CD4-positive, CD25-positive, alpha-beta regulatory T cell (primary cell): ENCODE measurements at regions not wholly inside any gene's neighbourhood (a gene's known extent, or its start where the extent isn't known, plus 50 kb on each side); places are given as distances from the start of the nearest gene placed in this dataset.
"Not testable (repeated sequence)": the region's sequence is repeated elsewhere in the genome, so short reads cannot be mapped to it uniquely, and the experiment has no call there.

ENCODE experiments used
- ATAC-seq, 2 donors: fragments of 150-1000 bp; cut with Tn5 transposase; one replicate each; pipeline ENCODE4 v1.10.0; 2021; ENCODE audit warnings: low read depth in 2 of 2, moderate number of reproducible peaks in 2 of 2, moderate library complexity in 1 of 2
- DNase-seq, 3 donors: peaks; one replicate each; pipeline versions ENCODE4 v3.0.0 to v3.0.0-alpha.2; 2012 to 2022; ENCODE audit warnings: mixed read lengths in 1 of 3
- H3K27ac ChIP-seq: one replicate; pipeline ENCODE4 v1.7.0; 2013; ENCODE audit warnings: mild to moderate bottlenecking, low read length; ENCODE audit not compliant: insufficient read depth, poor library complexity, severe bottlenecking
- H3K27me3 ChIP-seq: one replicate; pipeline ENCODE4 v1.7.0; 2013; ENCODE audit warnings: low read length; ENCODE audit not compliant: control insufficient read depth, insufficient read depth
- H3K36me3 ChIP-seq: one replicate; pipeline ENCODE4 v1.7.0; 2013; ENCODE audit warnings: mild to moderate bottlenecking, low read length, moderate library complexity; ENCODE audit not compliant: control insufficient read depth, insufficient read depth
- H3K4me1 ChIP-seq: 2 replicates; pipeline ENCODE4 v1.7.0; 2013; ENCODE audit warnings: mild to moderate bottlenecking, low read length; ENCODE audit not compliant: insufficient read depth, control insufficient read depth, poor library complexity, severe bottlenecking
- H3K4me3 ChIP-seq: one replicate; pipeline ENCODE4 v1.7.0; 2013; ENCODE audit warnings: low read depth, mild to moderate bottlenecking, low read length, moderate library complexity
- H3K9me3 ChIP-seq, 2 experiments: 1 replicate in 1 of 2; 2 replicates in 1 of 2; pipeline ENCODE4 v1.7.0; 2013; ENCODE audit warnings: low read length in 2 of 2, mild to moderate bottlenecking in 1 of 2, moderate library complexity in 1 of 2; ENCODE audit not compliant: control insufficient read depth in 2 of 2
- H3K27ac Mint-ChIP-seq, 3 donors: one replicate each; pipeline ENCODE4 v1.8.0; 2020 to 2022; ENCODE audit warnings: mild to moderate bottlenecking in 3 of 3, mixed read lengths in 3 of 3, moderate library complexity in 2 of 3
- H3K27me3 Mint-ChIP-seq: one replicate; pipeline ENCODE4 v1.8.0; 2022; ENCODE audit warnings: mild to moderate bottlenecking, mixed read lengths
- H3K36me3 Mint-ChIP-seq: one replicate; pipeline ENCODE4 v1.8.0; 2020; ENCODE audit warnings: mixed read lengths
- H3K4me1 Mint-ChIP-seq, 4 donors: one replicate each; pipeline ENCODE4 v1.8.0; 2020 to 2022; ENCODE audit warnings: mixed read lengths in 4 of 4, mild to moderate bottlenecking in 1 of 4
- H3K4me3 Mint-ChIP-seq, 4 donors: one replicate each; pipeline ENCODE4 v1.8.0; 2020 to 2022; ENCODE audit warnings: mild to moderate bottlenecking in 4 of 4, mixed read lengths in 4 of 4, moderate library complexity in 3 of 4
- H3K9me3 Mint-ChIP-seq, 7 donors: one replicate each; pipeline ENCODE4 v1.8.0; 2020 to 2022; ENCODE audit warnings: mixed read lengths in 7 of 7, mild to moderate bottlenecking in 3 of 7, moderate library complexity in 2 of 7

GRCh38 chr3:153050978-153051377 is 111.0 kb upstream of the RAP2B start:
- H3K4me1 Mint-ChIP-seq, result no peaks in the 10 kb centered on the region

GRCh38 chr3:153051427-153052095 is 110.5 kb upstream of the RAP2B start:
- no peaks in the 10 kb centered on the region for H3K27me3 ChIP-seq
- no peak overlapping the region for H3K27ac ChIP-seq
- no peaks in the 10 kb centered on the region for H3K4me1 Mint-ChIP-seq
- ATAC-seq, result no peak
- peak overlapping the region in 1 of 3 donors; percentile 54 for H3K27ac Mint-ChIP-seq
- no peak overlapping the region for H3K4me3 ChIP-seq
- H3K4me3 Mint-ChIP-seq, result no peak overlapping the region
- peaks cover 9% of the 10 kb centered on the region for H3K27me3 Mint-ChIP-seq
- no peaks in the 10 kb centered on the region for H3K4me1 ChIP-seq
- H3K36me3 Mint-ChIP-seq, result no peaks in the 10 kb centered on the region
- H3K9me3 ChIP-seq, result no peaks in the 10 kb centered on the region
- DNase-seq, result no peak
- H3K36me3 ChIP-seq, result no peaks in the 10 kb centered on the region
- no peaks in the 10 kb centered on the region for H3K9me3 Mint-ChIP-seq

More at GRCh38 chr3:153050978-153051377, 111.0 kb upstream of the RAP2B start:
- Histone ChIP-seq H3K4me1 (no peaks in the 10 kb centered on the region), H3K36me3 (no peaks in the 10 kb centered on the region), H3K9me3 (no peaks in the 10 kb centered on the region), H3K4me3 (no peak overlapping the region), H3K27me3 (no peaks in the 10 kb centered on the region), H3K27ac (no peak overlapping the region)
- Mint-ChIP-seq H3K27me3 (peaks cover 9% of the 10 kb centered on the region), H3K9me3 (no peaks in the 10 kb centered on the region), H3K4me3 (no peak overlapping the region), H3K36me3 (no peaks in the 10 kb centered on the region), H3K27ac (no peak overlapping the region)
- no peak for ATAC-seq
- DNase-seq, result no peak

GRCh38 chr3:153052096-153052460 is 109.9 kb upstream of the RAP2B start:
- DNase-seq (no peak), ATAC-seq (no peak)
- Histone ChIP-seq H3K27me3 (no peaks in the 10 kb centered on the region), H3K4me3 (no peak overlapping the region), H3K27ac (no peak overlapping the region), H3K36me3 (no peaks in the 10 kb centered on the region), H3K4me1 (no peaks in the 10 kb centered on the region), H3K9me3 (no peaks in the 10 kb centered on the region)
- Mint-ChIP-seq H3K27me3 (peaks cover 9% of the 10 kb centered on the region), H3K4me3 (no peak overlapping the region), H3K4me1 (no peaks in the 10 kb centered on the region), H3K27ac (no peak overlapping the region), H3K9me3 (no peaks in the 10 kb centered on the region), H3K36me3 (no peaks in the 10 kb centered on the region)

- Mint-ChIP-seq H3K4me1 (no peaks in the 10 kb centered on the region), H3K27me3 (peaks cover 10% of the 10 kb centered on the region), H3K9me3 (no peaks in the 10 kb centered on the region), H3K4me3 (no peak overlapping the region), H3K36me3 (no peaks in the 10 kb centered on the region), H3K27ac (no peak overlapping the region)
- Histone ChIP-seq H3K9me3 (no peaks in the 10 kb centered on the region), H3K27me3 (no peaks in the 10 kb centered on the region), H3K4me3 (no peak overlapping the region), H3K36me3 (no peaks in the 10 kb centered on the region), H3K27ac (no peak overlapping the region), H3K4me1 (no peaks in the 10 kb centered on the region)
- no peak for DNase-seq
- ATAC-seq, result no peak
These were observed 106.8 kb upstream of the RAP2B start for GRCh38 chr3:153055217-153055616.

GRCh38 chr3:153055779-153056178 is 106.2 kb upstream of the RAP2B start:
- ATAC-seq, result no peak
- Mint-ChIP-seq H3K27ac (no peak overlapping the region), H3K36me3 (no peaks in the 10 kb centered on the region), H3K27me3 (peaks cover 10% of the 10 kb centered on the region), H3K9me3 (no peaks in the 10 kb centered on the region), H3K4me1 (no peaks in the 10 kb centered on the region), H3K4me3 (no peak overlapping the region)
- DNase-seq, result no peak
- no peaks in the 10 kb centered on the region for H3K4me1 ChIP-seq
- H3K4me3 ChIP-seq, result no peak overlapping the region
- H3K9me3 ChIP-seq, result no peaks in the 10 kb centered on the region
- H3K27me3 ChIP-seq, result no peaks in the 10 kb centered on the region
- H3K36me3 ChIP-seq, result no peaks in the 10 kb centered on the region
- H3K27ac ChIP-seq, result no peak overlapping the region

- not testable (repeated sequence) for H3K36me3 ChIP-seq, H3K4me3 Mint-ChIP-seq, H3K4me3 ChIP-seq, DNase-seq, H3K9me3 Mint-ChIP-seq, H3K27ac Mint-ChIP-seq, H3K36me3 Mint-ChIP-seq, H3K4me1 ChIP-seq, H3K9me3 ChIP-seq, H3K27me3 Mint-ChIP-seq, H3K27ac ChIP-seq, H3K4me1 Mint-ChIP-seq, ATAC-seq, H3K27me3 ChIP-seq
These were observed 103.9 kb upstream of the RAP2B start for GRCh38 chr3:153058031-153058688.

- Histone ChIP-seq H3K27ac (no peak overlapping the region), H3K27me3 (no peaks in the 10 kb centered on the region), H3K4me1 (no peaks in the 10 kb centered on the region), H3K9me3 (no peaks in the 10 kb centered on the region), H3K36me3 (no peaks in the 10 kb centered on the region), H3K4me3 (no peak overlapping the region)
- ATAC-seq, result no peak
- Mint-ChIP-seq H3K4me1 (no peaks in the 10 kb centered on the region), H3K4me3 (no peak overlapping the region), H3K27me3 (peaks cover 5% of the 10 kb centered on the region), H3K27ac (no peak overlapping the region), H3K36me3 (no peaks in the 10 kb centered on the region), H3K9me3 (no peaks in the 10 kb centered on the region)
- DNase-seq, result no peak
These were observed 101.7 kb upstream of the RAP2B start for GRCh38 chr3:153060346-153060745.

- Mint-ChIP-seq H3K27ac (no peak overlapping the region), H3K4me3 (no peak overlapping the region), H3K4me1 (no peaks in the 10 kb centered on the region), H3K36me3 (no peaks in the 10 kb centered on the region), H3K9me3 (no peaks in the 10 kb centered on the region), H3K27me3 (peaks cover 10% of the 10 kb centered on the region)
- Histone ChIP-seq H3K27me3 (no peaks in the 10 kb centered on the region), H3K9me3 (no peaks in the 10 kb centered on the region), H3K36me3 (no peaks in the 10 kb centered on the region), H3K27ac (no peak overlapping the region), H3K4me3 (no peak overlapping the region), H3K4me1 (no peaks in the 10 kb centered on the region)
- DNase-seq (no peak), ATAC-seq (no peak)
These were observed 100.0 kb upstream of the RAP2B start for GRCh38 chr3:153061938-153062528.
